ENCODE measurements at regions not wholly inside any gene's neighbourhood (a gene's known extent, or its start where the extent isn't known, plus 50 kb on each side); places are given as distances from the start of the nearest gene placed in this dataset.
"Not testable (repeated sequence)": the region's sequence is repeated elsewhere in the genome, so short reads cannot be mapped to it uniquely, and the experiment has no call there.

- DNase-seq, result no peak
Observed at GRCh38 chr10:27344568-27345454, 104.2 kb upstream of the ACBD5 start.

GRCh38 chr10:27341001-27341400 is 100.4 kb upstream of the ACBD5 start:
- no peak for DNase-seq

- DNase-seq, result not testable (repeated sequence)
Observed at GRCh38 chr10:27335246-27335645, 94.6 kb upstream of the ACBD5 start.

GRCh38 chr10:27330074-27330473 is 89.5 kb upstream of the ACBD5 start:
- DNase-seq, result no peak

- DNase-seq, result no peak
Observed at GRCh38 chr10:27328946-27329345, 88.3 kb upstream of the ACBD5 start.

GRCh38 chr10:27326748-27327147 is 86.2 kb upstream of the ACBD5 start:
- DNase-seq, result not testable (repeated sequence)

GRCh38 chr10:27319752-27320431 is 79.3 kb upstream of the ACBD5 start:
- DNase-seq, result peak in 2 of 6 experiments; percentile 4 to 27

GRCh38 chr10:27319139-27319538 is 78.5 kb upstream of the ACBD5 start:
- peak in 1 of 6 experiments; percentile 9 for DNase-seq

GRCh38 chr10:27315082-27315481 is 74.5 kb upstream of the ACBD5 start:
- DNase-seq, result not testable (repeated sequence)

GRCh38 chr10:27313586-27313985 is 73.0 kb upstream of the ACBD5 start:
- DNase-seq, result not testable (repeated sequence)

- DNase-seq, result no peak
Observed at GRCh38 chr10:27312854-27313253, 72.3 kb upstream of the ACBD5 start.

GRCh38 chr10:27311809-27312208 is 71.2 kb upstream of the ACBD5 start:
- not testable (repeated sequence) for DNase-seq

- DNase-seq, result not testable (repeated sequence)
Observed at GRCh38 chr10:27298522-27298850, 57.9 kb upstream of the ACBD5 start.

GRCh38 chr10:27297844-27298521 is 57.4 kb upstream of the ACBD5 start:
- DNase-seq, result no peak

- DNase-seq, result not testable (repeated sequence)
Observed at GRCh38 chr10:27296285-27296684, 55.7 kb upstream of the ACBD5 start.

- peak in 1 of 6 experiments; percentile 32 for DNase-seq
Observed at GRCh38 chr10:27291253-27291895, 50.8 kb upstream of the ACBD5 start.
